Large intestine (tissue), 3 donors: ENCODE measurements at regions not wholly inside any gene's neighbourhood (a gene's known extent, or its start where the extent isn't known, plus 50 kb on each side); places are given as distances from the start of the nearest gene placed in this dataset.
"Not testable (repeated sequence)": the region's sequence is repeated elsewhere in the genome, so short reads cannot be mapped to it uniquely, and the experiment has no call there.

ENCODE experiments used
- DNase-seq, 2 donors: peaks; one replicate each; pipeline versions ENCODE4 v3.0.0 to v3.0.0-alpha.2; 2013
- H3K27ac ChIP-seq: one replicate; pipeline ENCODE4 v1.5.1; 2013; ENCODE audit warnings: low read length
- H3K27me3 ChIP-seq: 2 replicates; pipeline ENCODE4 v1.6.1; 2013; ENCODE audit warnings: low read length; ENCODE audit not compliant: control insufficient read depth, insufficient read depth
- H3K36me3 ChIP-seq: 2 replicates; pipeline ENCODE4 v1.6.1; 2013; ENCODE audit warnings: low read length; ENCODE audit not compliant: control insufficient read depth, insufficient read depth
- H3K4me1 ChIP-seq: one replicate; pipeline ENCODE4 v1.6.1; 2013; ENCODE audit warnings: low read length; ENCODE audit not compliant: control insufficient read depth, insufficient read depth
- H3K4me3 ChIP-seq: one replicate; pipeline ENCODE4 v1.5.1; 2013; ENCODE audit warnings: low read length
- H3K9me3 ChIP-seq: one replicate; pipeline ENCODE4 v1.6.1; 2013; ENCODE audit warnings: mild to moderate bottlenecking, low read depth, low read length, moderate library complexity; ENCODE audit not compliant: control insufficient read depth
- WGBS: methylation state at CpG from one replicate; pipeline ENCODE4 v1.1.5; 2013; ENCODE audit warnings: low lambda C conversion rate; ENCODE audit not compliant: insufficient coverage; 5-methylcytosine and 5-hydroxymethylcytosine counted together

GRCh38 chrX:120718969-120719368 is 89.1 kb upstream of the C1GALT1C1 start:
- Histone ChIP-seq H3K9me3 (no peaks in the 10 kb centered on the region), H3K4me1 (no peaks in the 10 kb centered on the region), H3K36me3 (no peaks in the 10 kb centered on the region), H3K27me3 (no peaks in the 10 kb centered on the region), H3K27ac (no peak overlapping the region), H3K4me3 (no peak overlapping the region)
- no peak for DNase-seq
- no CpG with 5 or more reads among the region's 2 CpGs for WGBS

GRCh38 chrX:120702337-120702736 is 72.5 kb upstream of the C1GALT1C1 start:
- not testable (repeated sequence) for DNase-seq, H3K27me3 ChIP-seq, H3K9me3 ChIP-seq, H3K4me3 ChIP-seq, H3K4me1 ChIP-seq, H3K36me3 ChIP-seq, H3K27ac ChIP-seq
- no CpG with 5 or more reads among the region's 2 CpGs for WGBS

- Histone ChIP-seq H3K27me3 (no peaks in the 10 kb centered on the region), H3K9me3 (no peaks in the 10 kb centered on the region), H3K36me3 (no peaks in the 10 kb centered on the region), H3K4me1 (no peaks in the 10 kb centered on the region), H3K27ac (no peak overlapping the region), H3K4me3 (no peak overlapping the region)
- no peak for DNase-seq
Observed at GRCh38 chrX:120697053-120697452, 67.2 kb upstream of the C1GALT1C1 start.

DNA sequence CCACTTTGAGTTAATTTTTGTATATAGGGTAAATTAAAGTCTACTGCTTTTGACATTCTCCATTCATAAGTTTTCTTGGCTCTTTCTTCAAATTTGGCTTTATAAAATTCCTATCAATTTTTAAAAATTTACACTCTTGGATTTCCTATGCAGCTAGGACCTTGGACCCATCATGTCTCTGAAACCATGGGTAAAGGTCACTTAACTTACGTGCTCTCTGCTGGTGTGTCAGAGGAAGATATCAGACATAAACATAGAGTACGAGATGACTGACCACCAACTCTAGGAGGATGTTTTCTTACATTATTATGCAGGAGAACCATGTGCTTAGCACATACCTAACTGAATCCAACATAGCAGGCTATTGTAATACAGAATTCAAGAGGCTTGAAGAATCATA is 62.5 kb upstream of the C1GALT1C1 start:
- Histone ChIP-seq H3K9me3 (no peaks in the 10 kb centered on the region), H3K4me1 (no peaks in the 10 kb centered on the region), H3K27ac (no peak overlapping the region), H3K36me3 (no peaks in the 10 kb centered on the region), H3K27me3 (no peaks in the 10 kb centered on the region), H3K4me3 (no peak overlapping the region)
- WGBS = no CpG with 5 or more reads among the region's 2 CpGs
- DNase-seq = peak in 1 of 2 donors; percentile 33

DNA sequence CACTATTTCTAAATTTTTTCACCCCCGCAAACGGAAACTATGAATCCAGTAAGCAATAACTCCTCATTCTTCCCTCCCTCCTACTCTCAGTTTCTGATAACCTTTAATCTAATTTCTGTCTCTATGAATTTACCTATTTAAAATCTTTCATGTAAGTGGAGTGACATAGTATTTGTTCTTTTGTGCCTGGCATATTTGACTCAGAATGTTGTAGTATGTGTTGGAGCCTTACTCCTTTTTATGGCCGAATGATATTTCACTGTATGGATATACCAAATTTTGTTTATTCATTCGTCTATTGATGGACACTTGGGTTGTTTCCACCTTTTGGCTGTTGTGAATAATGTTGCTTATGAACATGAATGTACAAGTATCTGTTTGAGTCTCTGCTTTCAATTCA is 61.1 kb upstream of the C1GALT1C1 start:
- H3K36me3 ChIP-seq = no peaks in the 10 kb centered on the region
- no CpG with 5 or more reads among the region's 4 CpGs for WGBS
- no peaks in the 10 kb centered on the region for H3K27me3 ChIP-seq
- DNase-seq = no peak
- no peak overlapping the region for H3K27ac ChIP-seq
- no peaks in the 10 kb centered on the region for H3K9me3 ChIP-seq
- no peaks in the 10 kb centered on the region for H3K4me1 ChIP-seq
- no peak overlapping the region for H3K4me3 ChIP-seq

DNA sequence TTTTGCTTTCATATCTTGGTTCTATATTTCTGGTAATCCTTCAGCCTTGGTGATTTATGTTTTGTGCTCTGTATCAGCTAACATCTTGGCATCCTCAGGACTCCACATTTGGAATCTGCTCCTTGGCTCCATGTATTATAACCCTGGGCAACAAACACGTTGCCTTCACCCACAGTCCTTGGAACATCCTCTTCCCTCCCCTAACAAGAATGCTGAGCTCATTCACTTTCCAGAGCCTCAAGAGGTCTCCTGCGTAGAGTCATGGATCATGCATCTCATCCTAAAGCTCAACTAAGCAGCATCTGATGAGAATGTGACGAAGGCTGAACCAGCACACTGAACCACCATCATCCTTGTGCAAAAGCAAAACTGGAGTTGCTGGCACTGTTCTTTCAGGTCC is 60.5 kb upstream of the C1GALT1C1 start:
- Histone ChIP-seq H3K36me3 (no peaks in the 10 kb centered on the region), H3K27ac (no peak overlapping the region), H3K27me3 (no peaks in the 10 kb centered on the region), H3K4me3 (no peak overlapping the region), H3K4me1 (no peaks in the 10 kb centered on the region), H3K9me3 (no peaks in the 10 kb centered on the region)
- no peak for DNase-seq
- no CpG with 5 or more reads among the region's 3 CpGs for WGBS

DNA sequence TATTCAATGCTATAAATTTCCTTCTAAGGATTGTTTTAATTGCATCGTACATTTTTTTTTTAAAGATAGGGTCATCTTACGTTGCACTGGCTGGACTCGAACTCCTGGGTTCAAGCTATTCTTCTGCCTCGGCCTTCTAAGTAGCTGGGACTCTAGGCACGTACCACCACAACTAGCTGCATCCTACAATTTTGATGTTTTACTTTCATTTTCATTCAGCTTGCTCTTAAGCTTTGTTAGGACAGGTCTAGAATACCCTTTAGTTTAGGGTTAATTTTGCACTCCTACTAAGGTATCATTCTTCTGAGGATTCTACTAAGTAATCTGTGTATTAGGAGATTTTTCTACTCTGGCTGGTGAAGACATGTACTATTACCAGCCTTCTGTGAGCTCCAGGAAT is 50.2 kb upstream of the C1GALT1C1 start:
- Histone ChIP-seq H3K4me3 (no peak overlapping the region), H3K4me1 (no peaks in the 10 kb centered on the region), H3K27ac (no peak overlapping the region), H3K27me3 (no peaks in the 10 kb centered on the region), H3K9me3 (no peaks in the 10 kb centered on the region), H3K36me3 (no peaks in the 10 kb centered on the region)
- WGBS = no CpG with 5 or more reads among the region's 5 CpGs
- DNase-seq = no peak
